Naive thymus-derived CD4-positive, alpha-beta T cell (primary cell): ENCODE measurements at regions not wholly inside any gene's neighbourhood (a gene's known extent, or its start where the extent isn't known, plus 50 kb on each side); places are given as distances from the start of the nearest gene placed in this dataset.

Experiments used
- ATAC-seq: fragments of 150-1000 bp; cut with Tn5 transposase; 2 replicates; pipeline ENCODE4 v1.10.0; 2021; ENCODE audit warnings: mild to moderate bottlenecking, moderate library complexity
- CTCF ChIA-PET: fragments of 350-600 bp; sonication (Branson Sonifier 250); formaldehyde crosslinking; loops from one replicate; lab custom pipeline; 2021; ENCODE audit warnings: antibody characterized with exemption; lab: Charles Lee
- POLR2A ChIA-PET: fragments of 350-600 bp; sonication (Branson Sonifier 250); formaldehyde crosslinking; loops from one replicate; lab custom pipeline; 2021; ENCODE audit warnings: antibody characterized with exemption, inconsistent platforms; lab: Charles Lee
- DNase-seq, 9 donors: peaks; one replicate each; pipeline versions ENCODE4 v3.0.0 to v3.0.0-alpha.2; 2020 to 2022; ENCODE audit warnings: mixed read lengths in 1 of 9
- H3K27ac ChIP-seq: one replicate; pipeline ENCODE4 v1.7.0; 2013; ENCODE audit warnings: mild to moderate bottlenecking, low read depth, low read length, moderate library complexity
- H3K27me3 ChIP-seq, 2 donors: one replicate each; pipeline ENCODE4 v1.7.0; 2013; ENCODE audit warnings: low read length in 2 of 2, mild to moderate bottlenecking in 2 of 2, moderate library complexity in 2 of 2; ENCODE audit not compliant: control insufficient read depth in 2 of 2, insufficient read depth in 2 of 2
- H3K36me3 ChIP-seq, 3 experiments: 1 replicate in 2 of 3; 2 replicates in 1 of 3; pipeline ENCODE4 v1.7.0; 2013; ENCODE audit warnings: low read length in 3 of 3, mild to moderate bottlenecking in 3 of 3, moderate library complexity in 1 of 3; ENCODE audit not compliant: insufficient read depth in 3 of 3, control insufficient read depth in 2 of 3
- H3K4me1 ChIP-seq, 2 donors: one replicate each; pipeline ENCODE4 v1.7.0; 2013; ENCODE audit warnings: low read length in 2 of 2, mild to moderate bottlenecking in 2 of 2, moderate library complexity in 1 of 2; ENCODE audit not compliant: control insufficient read depth in 2 of 2, insufficient read depth in 2 of 2
- H3K4me3 ChIP-seq: 2 replicates; pipeline ENCODE4 v1.7.0; 2013; ENCODE audit warnings: mild to moderate bottlenecking, low read length
- H3K9me3 ChIP-seq, 3 experiments: 1 replicate in 2 of 3; 2 replicates in 1 of 3; pipeline ENCODE4 v1.7.0; 2013; ENCODE audit warnings: low read length in 3 of 3; ENCODE audit not compliant: control insufficient read depth in 2 of 3
- H3K27ac Mint-ChIP-seq, 9 donors: one replicate each; pipeline ENCODE4 v1.8.0; 2020 to 2022; ENCODE audit warnings: mixed read lengths in 9 of 9, mild to moderate bottlenecking in 8 of 9, moderate library complexity in 5 of 9, inconsistent platforms in 2 of 9
- H3K27me3 Mint-ChIP-seq, 5 donors: one replicate each; pipeline ENCODE4 v1.8.0; 2021 to 2022; ENCODE audit warnings: mixed read lengths in 5 of 5, mild to moderate bottlenecking in 1 of 5
- H3K36me3 Mint-ChIP-seq, 5 donors: one replicate each; pipeline ENCODE4 v1.8.0; 2020 to 2022; ENCODE audit warnings: mixed read lengths in 5 of 5, mild to moderate bottlenecking in 3 of 5, inconsistent platforms in 1 of 5
- H3K4me1 Mint-ChIP-seq, 7 donors: one replicate each; pipeline ENCODE4 v1.8.0; 2020 to 2022; ENCODE audit warnings: mixed read lengths in 7 of 7, mild to moderate bottlenecking in 3 of 7, inconsistent platforms in 1 of 7
- H3K4me3 Mint-ChIP-seq, 10 donors: one replicate each; pipeline ENCODE4 v1.8.0; 2020 to 2022; ENCODE audit warnings: mild to moderate bottlenecking in 10 of 10, mixed read lengths in 10 of 10, moderate library complexity in 6 of 10, inconsistent platforms in 2 of 10
- H3K9me3 Mint-ChIP-seq, 11 donors: one replicate each; pipeline ENCODE4 v1.8.0; 2020 to 2022; ENCODE audit warnings: mixed read lengths in 11 of 11, mild to moderate bottlenecking in 4 of 11, inconsistent platforms in 1 of 11, moderate library complexity in 1 of 11
- intact Hi-C, 2 donors: fragments of 100-400 bp; cut with micrococcal nuclease; formaldehyde crosslinking; loops; one replicate each; pipeline ENCODE4 v1.15.1; 2023

DNA sequence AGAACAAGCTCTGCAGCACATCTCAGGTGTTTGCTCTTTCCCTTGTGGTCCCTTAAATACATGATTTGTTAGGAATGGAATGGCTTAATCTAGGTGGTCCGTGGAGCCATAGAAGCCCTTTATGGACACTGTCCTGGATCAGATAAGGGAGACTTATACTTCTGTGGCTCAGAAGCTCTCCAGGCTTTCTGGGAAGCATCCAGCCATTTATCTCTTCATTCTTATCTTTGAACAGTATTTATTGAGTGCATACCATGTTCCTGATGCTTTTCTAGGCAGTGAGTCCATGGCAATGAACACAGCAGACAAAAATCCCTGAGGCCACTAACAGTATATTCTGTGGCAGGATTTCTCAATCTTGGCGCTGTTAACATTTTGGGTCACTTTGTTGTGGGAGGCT, 474.5 kb upstream of the EEF2KMT start:
- no peaks in the 10 kb centered on the region for H3K36me3 Mint-ChIP-seq
- H3K4me3 Mint-ChIP-seq: no peak overlapping the region
- H3K27me3 ChIP-seq: no peaks in the 10 kb centered on the region
- H3K36me3 ChIP-seq: no peaks in the 10 kb centered on the region
- H3K9me3 ChIP-seq: no peaks in the 10 kb centered on the region
- no peaks in the 10 kb centered on the region for H3K4me1 ChIP-seq
- peaks cover 0 to 15% (median 0%) of the 10 kb centered on the region in 5 donors for H3K27me3 Mint-ChIP-seq
- no peak overlapping the region for H3K4me3 ChIP-seq
- CTCF ChIA-PET: no interaction called here
- POLR2A ChIA-PET: no interaction called here
- no peak overlapping the region for H3K27ac ChIP-seq
- DNase-seq: no peak
- H3K27ac Mint-ChIP-seq: no peak overlapping the region
- no peaks in the 10 kb centered on the region for H3K4me1 Mint-ChIP-seq
- H3K9me3 Mint-ChIP-seq: peaks cover 0 to 18% (median 6%) of the 10 kb centered on the region in 11 donors
- no peak for ATAC-seq
- intact Hi-C loops: no loop called here

DNA sequence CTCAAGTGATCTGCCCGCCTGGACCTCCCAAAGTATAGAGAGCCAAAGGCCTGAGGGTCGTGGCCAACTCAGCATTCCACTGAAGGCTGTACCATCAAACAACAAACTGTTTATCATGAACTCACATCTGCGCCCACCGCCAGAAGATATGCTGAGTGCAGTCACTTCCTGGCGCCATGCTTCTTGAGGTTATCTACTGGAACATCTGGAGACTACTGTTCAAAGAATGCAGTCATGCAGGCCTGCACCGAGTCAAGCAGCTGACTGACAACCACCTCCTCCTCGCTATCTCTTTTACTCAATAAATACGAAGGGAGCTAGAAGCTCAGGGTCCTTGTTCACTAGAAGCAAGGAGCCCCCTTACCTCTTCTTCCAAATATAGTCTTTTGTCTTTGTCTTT, 473.9 kb upstream of the EEF2KMT start:
- Histone ChIP-seq H3K9me3 (no peaks in the 10 kb centered on the region), H3K4me1 (no peaks in the 10 kb centered on the region), H3K27ac (no peak overlapping the region), H3K36me3 (no peaks in the 10 kb centered on the region), H3K27me3 (no peaks in the 10 kb centered on the region), H3K4me3 (no peak overlapping the region)
- Mint-ChIP-seq H3K27me3 (peaks cover 0 to 14% (median 0%) of the 10 kb centered on the region in 5 donors), H3K27ac (no peak overlapping the region), H3K9me3 (peaks cover 0 to 18% (median 6%) of the 10 kb centered on the region in 11 donors), H3K4me1 (no peaks in the 10 kb centered on the region), H3K36me3 (no peaks in the 10 kb centered on the region), H3K4me3 (no peak overlapping the region)
- ChIA-PET CTCF (no interaction called here), POLR2A (no interaction called here)
- intact Hi-C loops: no loop called here
- no peak for DNase-seq
- ATAC-seq: no peak

DNA sequence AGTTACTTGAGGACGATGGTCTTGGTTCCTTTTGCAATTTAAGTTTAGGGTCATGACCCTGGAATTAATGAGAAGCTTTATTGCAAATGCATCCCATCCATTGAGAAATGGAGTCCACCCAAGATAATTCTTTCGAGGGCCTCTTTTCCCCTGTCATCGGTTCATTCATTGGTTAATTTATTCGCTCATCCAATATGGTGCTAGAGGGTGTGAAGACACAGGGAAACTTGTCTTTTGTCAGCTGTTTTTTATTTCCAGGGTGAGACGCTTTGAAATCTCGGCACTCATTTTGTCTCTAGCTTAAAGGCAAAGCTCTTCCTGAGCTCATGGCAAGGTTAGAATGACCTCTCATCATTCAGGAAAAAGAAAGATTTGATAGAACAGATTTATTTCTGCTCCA, 464.2 kb upstream of the EEF2KMT start:
- H3K9me3 ChIP-seq: peaks cover 0 to 2% (median 0%) of the 10 kb centered on the region in 3 experiments
- H3K27me3 ChIP-seq: no peaks in the 10 kb centered on the region
- H3K4me3 Mint-ChIP-seq: no peak overlapping the region
- no peak for ATAC-seq
- no peak for DNase-seq
- H3K36me3 Mint-ChIP-seq: peaks cover 0 to 5% (median 0%) of the 10 kb centered on the region in 5 donors
- H3K36me3 ChIP-seq: no peaks in the 10 kb centered on the region
- POLR2A ChIA-PET: no interaction called here
- H3K4me1 Mint-ChIP-seq: no peaks in the 10 kb centered on the region
- H3K4me3 ChIP-seq: no peak overlapping the region
- peaks cover 0 to 9% (median 4%) of the 10 kb centered on the region in 5 donors for H3K27me3 Mint-ChIP-seq
- H3K27ac ChIP-seq: no peak overlapping the region
- peaks cover 1 to 26% (median 12%) of the 10 kb centered on the region in 11 donors for H3K9me3 Mint-ChIP-seq
- H3K4me1 ChIP-seq: no peaks in the 10 kb centered on the region
- CTCF ChIA-PET: no interaction called here
- no peak overlapping the region for H3K27ac Mint-ChIP-seq
- intact Hi-C loops: no loop called here

- Mint-ChIP-seq H3K9me3 (peaks cover 1 to 26% (median 12%) of the 10 kb centered on the region in 11 donors), H3K27ac (no peak overlapping the region), H3K4me1 (no peaks in the 10 kb centered on the region), H3K4me3 (no peak overlapping the region), H3K27me3 (peaks cover 0 to 9% (median 0%) of the 10 kb centered on the region in 5 donors), H3K36me3 (peaks cover 0 to 5% (median 0%) of the 10 kb centered on the region in 5 donors)
- Histone ChIP-seq H3K27me3 (no peaks in the 10 kb centered on the region), H3K4me3 (no peak overlapping the region), H3K27ac (no peak overlapping the region), H3K9me3 (peaks cover 0 to 2% (median 0%) of the 10 kb centered on the region in 3 experiments), H3K36me3 (no peaks in the 10 kb centered on the region), H3K4me1 (no peaks in the 10 kb centered on the region)
- ATAC-seq (no peak), DNase-seq (no peak)
- intact Hi-C loops: no loop called here
- CTCF ChIA-PET: no interaction called here
- POLR2A ChIA-PET: no interaction called here
Measured at GRCh38 chr16:5560084-5560483, 462.5 kb upstream of the EEF2KMT start.

- ATAC-seq: no peak
- CTCF ChIA-PET: no interaction called here
- H3K27ac Mint-ChIP-seq: no peak overlapping the region
Measured at GRCh38 chr16:5557966-5558365, 460.4 kb upstream of the EEF2KMT start.

GRCh38 chr16:5557448-5557847, 459.9 kb upstream of the EEF2KMT start:
- Mint-ChIP-seq H3K4me3 (no peak overlapping the region), H3K27ac (no peak overlapping the region), H3K4me1 (no peaks in the 10 kb centered on the region), H3K36me3 (peaks cover 0 to 5% (median 0%) of the 10 kb centered on the region in 5 donors), H3K27me3 (peaks cover 0 to 4% (median 0%) of the 10 kb centered on the region in 5 donors), H3K9me3 (peaks cover 1 to 21% (median 13%) of the 10 kb centered on the region in 11 donors)
- intact Hi-C loops: no loop called here
- ChIA-PET POLR2A (no interaction called here), CTCF (no interaction called here)
- Histone ChIP-seq H3K27me3 (no peaks in the 10 kb centered on the region), H3K9me3 (peaks cover 0 to 2% (median 0%) of the 10 kb centered on the region in 3 experiments), H3K36me3 (no peaks in the 10 kb centered on the region), H3K4me3 (no peak overlapping the region), H3K4me1 (no peaks in the 10 kb centered on the region), H3K27ac (no peak overlapping the region)
- DNase-seq (no peak), ATAC-seq (no peak)

More at GRCh38 chr16:5557966-5558365, 460.4 kb upstream of the EEF2KMT start:
- H3K36me3 Mint-ChIP-seq: peaks cover 0 to 5% (median 0%) of the 10 kb centered on the region in 5 donors
- no peak overlapping the region for H3K4me3 Mint-ChIP-seq
- Histone ChIP-seq H3K27ac (no peak overlapping the region), H3K4me3 (no peak overlapping the region), H3K9me3 (peaks cover 0 to 2% (median 0%) of the 10 kb centered on the region in 3 experiments), H3K27me3 (no peaks in the 10 kb centered on the region), H3K36me3 (no peaks in the 10 kb centered on the region), H3K4me1 (no peaks in the 10 kb centered on the region)
- POLR2A ChIA-PET: no interaction called here
- no peaks in the 10 kb centered on the region for H3K4me1 Mint-ChIP-seq
- peaks cover 0 to 4% (median 0%) of the 10 kb centered on the region in 5 donors for H3K27me3 Mint-ChIP-seq
- intact Hi-C loops: no loop called here
- peaks cover 1 to 21% (median 12%) of the 10 kb centered on the region in 11 donors for H3K9me3 Mint-ChIP-seq
- DNase-seq: no peak

DNA sequence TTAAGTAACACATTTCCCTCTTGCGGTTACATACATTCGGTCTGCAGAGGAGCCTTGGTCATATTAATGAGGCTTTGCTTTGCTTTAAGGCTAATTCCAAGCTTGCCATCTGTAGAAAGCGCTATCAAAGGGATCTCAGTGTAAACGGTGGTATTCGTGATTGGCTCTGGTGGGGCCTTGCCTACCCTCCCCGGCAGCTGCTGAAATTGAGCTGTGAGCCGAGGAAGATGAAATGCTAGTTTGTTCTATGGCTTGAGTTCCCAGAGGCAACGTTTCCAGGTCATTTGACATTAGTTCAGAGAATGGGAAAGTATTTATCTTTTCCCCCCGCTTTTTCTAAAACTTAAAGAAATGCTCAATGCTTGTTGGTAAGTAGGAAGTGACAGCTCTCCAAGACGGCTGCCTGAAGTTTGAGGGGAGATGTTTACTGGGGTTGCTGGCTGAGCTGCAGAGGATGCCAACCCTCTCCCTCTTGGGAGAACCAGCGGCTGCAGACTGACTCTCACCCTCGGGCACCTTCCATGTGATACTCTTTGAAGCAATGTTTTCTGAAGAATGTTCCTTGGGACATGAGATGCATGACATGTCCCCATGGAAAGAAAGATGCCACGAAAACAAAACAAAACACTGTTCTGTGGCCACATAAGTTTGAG, 458.7 kb upstream of the EEF2KMT start:
- Histone ChIP-seq H3K4me1 (no peaks in the 10 kb centered on the region), H3K27ac (no peak overlapping the region), H3K9me3 (peaks cover 0 to 2% (median 0%) of the 10 kb centered on the region in 3 experiments), H3K27me3 (no peaks in the 10 kb centered on the region), H3K4me3 (no peak overlapping the region), H3K36me3 (no peaks in the 10 kb centered on the region)
- H3K36me3 Mint-ChIP-seq: peaks cover 0 to 5% (median 0%) of the 10 kb centered on the region in 5 donors
- POLR2A ChIA-PET: no interaction called here
- H3K4me3 Mint-ChIP-seq: no peak overlapping the region
- intact Hi-C loops: no loop called here
- H3K27me3 Mint-ChIP-seq: peaks cover 0 to 4% (median 0%) of the 10 kb centered on the region in 5 donors
- H3K9me3 Mint-ChIP-seq: peaks cover 3 to 20% (median 10%) of the 10 kb centered on the region in 11 donors
- CTCF ChIA-PET: no interaction called here
- H3K4me1 Mint-ChIP-seq: no peaks in the 10 kb centered on the region
- DNase-seq (no peak), ATAC-seq (no peak)
- H3K27ac Mint-ChIP-seq: no peak overlapping the region
